ENCODE measurements at regions not wholly inside any gene's neighbourhood (a gene's known extent, or its start where the extent isn't known, plus 50 kb on each side); places are given as distances from the start of the nearest gene placed in this dataset.
"Not testable (repeated sequence)": the region's sequence is repeated elsewhere in the genome, so short reads cannot be mapped to it uniquely, and the experiment has no call there.

GRCh38 chr12:103011974-103012763, 54.7 kb downstream of the ASCL1 start:
- Mint-ChIP-seq H3K27me3 (peaks cover 7 to 25% (median 18%) of the 10 kb centered on the region in 5 donors), H3K36me3 (no peaks in the 10 kb centered on the region), H3K4me3 (no peak overlapping the region), H3K4me1 (no peaks in the 10 kb centered on the region), H3K27ac (no peak overlapping the region), H3K9me3 (no peaks in the 10 kb centered on the region)
- POLR2A ChIA-PET, result no interaction called here
- ATAC-seq (no peak), DNase-seq (no peak)

GRCh38 chr12:103012884-103013283, 55.4 kb downstream of the ASCL1 start:
- H3K27ac Mint-ChIP-seq, result no peak overlapping the region
- DNase-seq, result no peak
- peaks cover 4 to 25% (median 17%) of the 10 kb centered on the region in 5 donors for H3K27me3 Mint-ChIP-seq
- H3K4me1 Mint-ChIP-seq, result no peaks in the 10 kb centered on the region
- no peaks in the 10 kb centered on the region for H3K9me3 Mint-ChIP-seq
- no peak for ATAC-seq
- H3K36me3 Mint-ChIP-seq, result no peaks in the 10 kb centered on the region
- H3K4me3 Mint-ChIP-seq, result no peak overlapping the region
- POLR2A ChIA-PET, result no interaction called here

DNA sequence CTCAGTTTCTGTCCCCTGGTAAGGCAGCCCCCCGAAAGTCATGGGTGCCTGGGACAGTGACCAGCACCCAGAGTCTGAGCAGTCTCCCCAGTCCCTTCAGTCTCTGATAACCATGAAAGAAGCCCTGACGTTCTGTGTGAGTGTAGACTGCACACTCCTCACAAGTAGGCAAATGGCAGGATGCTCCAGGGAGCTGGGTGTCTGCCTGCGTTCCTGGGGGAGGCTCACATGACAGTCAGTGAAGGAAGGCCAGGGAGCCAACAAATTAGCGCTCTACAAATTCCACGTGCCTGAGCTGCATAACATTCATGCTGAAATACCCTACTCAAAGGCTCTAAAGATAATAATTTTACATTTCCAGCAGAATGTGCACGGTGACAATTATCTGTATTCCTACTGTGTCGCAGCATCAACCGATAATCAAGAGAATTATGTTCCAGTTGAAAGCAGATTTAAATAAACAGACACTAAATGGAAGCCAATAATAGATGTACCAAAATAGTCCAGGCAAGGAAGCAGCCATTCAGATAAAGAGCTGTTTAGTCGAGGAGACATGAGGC, 56.3 kb downstream of the ASCL1 start:
- Mint-ChIP-seq H3K27me3 (peaks cover 4 to 25% (median 17%) of the 10 kb centered on the region in 5 donors), H3K4me3 (no peak overlapping the region), H3K4me1 (no peaks in the 10 kb centered on the region), H3K9me3 (no peaks in the 10 kb centered on the region), H3K27ac (no peak overlapping the region), H3K36me3 (no peaks in the 10 kb centered on the region)
- DNase-seq (no peak), ATAC-seq (no peak)
- POLR2A ChIA-PET, result no interaction called here

DNA sequence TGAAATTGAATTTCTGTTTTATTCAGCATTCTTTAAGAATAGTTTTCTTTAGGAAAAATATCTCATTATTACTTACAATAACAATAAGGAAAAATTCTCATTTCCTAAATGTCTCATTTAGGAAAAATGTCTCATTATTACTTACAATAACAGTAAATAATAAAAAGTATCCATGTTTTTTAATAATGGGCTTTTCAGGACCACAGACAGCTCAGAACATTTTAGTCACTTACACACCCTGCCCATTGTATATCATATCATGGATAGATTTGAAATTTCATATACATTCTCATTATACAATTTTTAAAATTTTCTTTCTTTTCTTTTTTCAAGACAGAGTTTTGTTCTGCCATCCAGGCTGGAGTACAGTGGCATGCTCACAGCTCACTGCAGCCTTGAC, 58.9 kb downstream of the ASCL1 start:
- no peak overlapping the region for H3K4me3 Mint-ChIP-seq
- peaks cover 2 to 17% (median 12%) of the 10 kb centered on the region in 5 donors for H3K27me3 Mint-ChIP-seq
- POLR2A ChIA-PET, result no interaction called here
- no peak overlapping the region for H3K27ac Mint-ChIP-seq
- ATAC-seq, result no peak
- peaks cover 0 to 1% (median 0%) of the 10 kb centered on the region in 4 donors for H3K4me1 Mint-ChIP-seq
- DNase-seq, result no peak
- H3K36me3 Mint-ChIP-seq, result no peaks in the 10 kb centered on the region
- no peaks in the 10 kb centered on the region for H3K9me3 Mint-ChIP-seq

DNA sequence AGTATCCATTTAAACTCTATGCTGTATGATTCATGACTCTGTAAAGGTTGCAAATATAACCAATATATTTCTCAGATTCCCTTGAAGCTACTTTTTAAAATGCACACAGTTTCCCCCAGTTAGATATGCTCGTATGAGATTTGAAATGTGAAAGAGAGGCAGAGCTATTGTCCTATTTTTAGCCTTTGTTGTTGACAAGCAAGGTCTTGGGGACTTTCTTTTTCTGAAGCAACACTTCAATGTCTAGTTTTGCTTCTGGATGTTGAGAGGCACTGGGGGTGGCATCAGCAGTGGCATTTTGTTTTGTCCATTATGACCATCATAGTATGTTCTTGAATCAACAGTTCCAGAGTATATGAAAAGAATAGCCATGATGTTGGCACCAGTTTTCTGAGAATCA, 63.4 kb downstream of the ASCL1 start:
- POLR2A ChIA-PET, result no interaction called here
- Mint-ChIP-seq H3K9me3 (no peaks in the 10 kb centered on the region), H3K4me3 (no peak overlapping the region), H3K4me1 (peaks cover 0 to 1% (median 0%) of the 10 kb centered on the region in 4 donors), H3K27ac (no peak overlapping the region), H3K36me3 (no peaks in the 10 kb centered on the region), H3K27me3 (peaks cover 0 to 8% (median 0%) of the 10 kb centered on the region in 5 donors)
- no peak for ATAC-seq
- DNase-seq, result no peak

- peaks cover 0 to 1% (median 0%) of the 10 kb centered on the region in 4 donors for H3K4me1 Mint-ChIP-seq
- H3K9me3 Mint-ChIP-seq, result no peaks in the 10 kb centered on the region
- H3K4me3 Mint-ChIP-seq, result no peak overlapping the region
Measured at GRCh38 chr12:103021538-103022218, 64.2 kb downstream of the ASCL1 start.

GRCh38 chr12:103024650-103025049, 67.2 kb downstream of the ASCL1 start:
- no peak for ATAC-seq
- H3K4me3 Mint-ChIP-seq, result no peak overlapping the region
- H3K27ac Mint-ChIP-seq, result no peak overlapping the region
- POLR2A ChIA-PET, result no interaction called here
- DNase-seq, result no peak
- H3K9me3 Mint-ChIP-seq, result no peaks in the 10 kb centered on the region
- peaks cover 0 to 6% (median 5%) of the 10 kb centered on the region in 5 donors for H3K27me3 Mint-ChIP-seq
- H3K4me1 Mint-ChIP-seq, result peaks cover 0 to 1% (median 0%) of the 10 kb centered on the region in 4 donors
- no peaks in the 10 kb centered on the region for H3K36me3 Mint-ChIP-seq

More at GRCh38 chr12:103021538-103022218, 64.2 kb downstream of the ASCL1 start:
- DNase-seq, result no peak
- Mint-ChIP-seq H3K27ac (no peak overlapping the region), H3K36me3 (no peaks in the 10 kb centered on the region), H3K27me3 (peaks cover 0 to 8% (median 0%) of the 10 kb centered on the region in 5 donors)
- POLR2A ChIA-PET, result no interaction called here
- ATAC-seq, result no peak

- H3K9me3 Mint-ChIP-seq, H3K4me3 Mint-ChIP-seq, H3K27me3 Mint-ChIP-seq, H3K27ac Mint-ChIP-seq, H3K36me3 Mint-ChIP-seq, DNase-seq, POLR2A ChIA-PET, H3K4me1 Mint-ChIP-seq, ATAC-seq: not testable (repeated sequence)
Measured at GRCh38 chr12:103026643-103027042, 69.2 kb downstream of the ASCL1 start.

- Mint-ChIP-seq H3K9me3 (peaks cover 0 to 5% (median 0%) of the 10 kb centered on the region in 9 donors), H3K4me3 (no peak overlapping the region), H3K27ac (no peak overlapping the region), H3K36me3 (peaks cover 0 to 3% (median 0%) of the 10 kb centered on the region in 3 donors), H3K4me1 (no peaks in the 10 kb centered on the region), H3K27me3 (peaks cover 0 to 10% (median 6%) of the 10 kb centered on the region in 5 donors)
- ATAC-seq (no peak), DNase-seq (no peak)
- POLR2A ChIA-PET, result no interaction called here
Measured at GRCh38 chr12:103028881-103029639, 71.6 kb downstream of the ASCL1 start.

GRCh38 chr12:103036581-103037214, 79.2 kb downstream of the ASCL1 start:
- H3K9me3 Mint-ChIP-seq, result peaks cover 0 to 18% (median 2%) of the 10 kb centered on the region in 9 donors
- peaks cover 7 to 23% (median 13%) of the 10 kb centered on the region in 5 donors for H3K27me3 Mint-ChIP-seq
- no peak overlapping the region for H3K27ac Mint-ChIP-seq
- H3K4me1 Mint-ChIP-seq, result no peaks in the 10 kb centered on the region
- H3K4me3 Mint-ChIP-seq, result no peak overlapping the region
- POLR2A ChIA-PET, result no interaction called here
- peaks cover 0 to 3% (median 0%) of the 10 kb centered on the region in 3 donors for H3K36me3 Mint-ChIP-seq
- no peak for DNase-seq
- ATAC-seq, result no peak

- no peak overlapping the region for H3K4me3 Mint-ChIP-seq
- POLR2A ChIA-PET, result no interaction called here
- ATAC-seq (no peak), DNase-seq (no peak)
- peaks cover 0 to 2% (median 0%) of the 10 kb centered on the region in 9 donors for H3K9me3 Mint-ChIP-seq
- H3K4me1 Mint-ChIP-seq, result no peaks in the 10 kb centered on the region
- H3K27me3 Mint-ChIP-seq, result peaks cover 5 to 31% (median 12%) of the 10 kb centered on the region in 5 donors
- no peaks in the 10 kb centered on the region for H3K36me3 Mint-ChIP-seq
- H3K27ac Mint-ChIP-seq, result no peak overlapping the region
Measured at GRCh38 chr12:103043531-103044486, 86.3 kb downstream of the ASCL1 start.
